HG03060 (cell line): ENCODE measurements at regions not wholly inside any gene's neighbourhood (a gene's known extent, or its start where the extent isn't known, plus 50 kb on each side); places are given as distances from the start of the nearest gene placed in this dataset.
A peak's percentile ranks its signal among the peaks of the same experiment; 100 is the strongest.

Experiments
- ATAC-seq: cut with Tn5 transposase; IDR thresholded peaks from one replicate; pipeline ENCODE4 v1.9.1; 2021; ENCODE audit warnings: low read depth, moderate number of reproducible peaks; ENCODE audit not compliant: unreplicated experiment

DNA sequence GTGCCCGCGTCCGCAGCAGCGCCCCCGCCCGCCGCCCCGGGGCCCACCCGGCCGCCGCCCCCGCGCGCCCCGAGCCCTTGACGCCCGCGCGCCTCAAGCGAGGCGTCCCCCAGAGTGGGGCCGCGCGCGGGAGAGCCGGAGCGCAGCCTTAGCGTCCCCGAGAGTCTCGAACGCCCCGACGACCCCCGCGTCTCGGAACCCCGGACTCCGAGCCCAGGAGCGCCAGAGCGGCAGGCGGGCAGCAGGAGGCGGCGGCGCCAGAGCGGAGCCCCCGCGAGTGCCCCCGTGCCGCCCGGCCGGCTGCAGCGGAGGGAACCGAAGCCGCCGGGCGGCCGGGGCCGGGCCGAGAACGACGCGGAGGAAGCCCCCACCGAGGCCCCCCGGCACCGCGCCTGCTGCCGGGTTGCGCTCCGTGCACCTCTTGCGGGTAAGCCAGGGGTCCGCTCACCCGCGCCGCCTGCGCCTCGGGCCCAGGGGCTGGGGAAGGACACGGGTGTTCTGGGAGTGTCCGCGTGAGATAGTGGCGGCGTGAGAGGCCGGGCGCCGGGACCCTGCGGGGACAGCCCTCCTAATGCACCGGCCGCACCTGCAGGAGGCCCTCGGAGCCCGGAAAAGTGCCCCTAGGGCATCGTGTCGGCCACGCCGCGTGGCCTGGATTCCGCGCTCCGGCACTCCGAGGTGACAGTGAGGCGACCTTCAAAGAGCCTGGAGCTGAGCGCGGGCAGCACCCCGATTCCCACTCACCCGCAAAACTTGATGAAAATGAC is 52.0 kb upstream of the ULK4 start:
- no peak for ATAC-seq

DNA sequence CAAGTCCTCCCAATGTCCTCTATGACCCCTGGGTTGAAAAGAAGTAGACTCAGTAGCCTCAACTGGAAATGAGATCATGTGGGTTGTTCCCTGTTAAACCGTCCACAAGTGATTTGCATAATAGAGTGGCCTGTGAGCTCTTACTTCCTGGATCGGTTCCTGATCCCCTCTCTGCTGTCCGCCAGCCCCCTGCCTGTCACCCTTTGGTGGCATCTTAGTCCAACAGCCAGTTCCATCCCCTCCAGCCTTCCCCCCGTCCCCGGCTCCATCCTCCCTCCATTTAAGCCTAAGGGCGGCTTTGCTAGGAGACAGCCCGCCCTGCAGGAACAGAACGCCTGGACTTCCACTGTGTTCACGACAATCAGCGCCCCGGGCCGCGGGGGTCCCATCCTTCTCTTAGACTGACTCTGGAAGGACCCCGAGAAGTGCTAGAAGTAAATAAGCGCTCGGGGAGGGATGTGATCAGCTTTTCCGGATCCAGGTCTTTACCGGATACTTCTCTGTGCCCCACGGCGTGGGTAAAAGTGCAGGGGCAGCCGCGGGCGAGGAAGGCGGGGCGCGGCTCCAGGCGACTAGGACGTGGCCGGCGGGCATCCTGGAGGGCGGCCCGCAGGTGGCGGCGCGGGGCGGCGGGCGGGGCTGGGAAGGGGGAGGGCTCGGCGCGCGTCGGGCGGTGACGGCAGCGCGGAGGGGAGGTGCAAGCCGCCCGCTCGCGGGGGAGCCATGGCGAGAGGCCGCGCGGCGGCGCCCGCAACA is 51.2 kb upstream of the ULK4 start:
- ATAC-seq: peak; percentile 65

DNA sequence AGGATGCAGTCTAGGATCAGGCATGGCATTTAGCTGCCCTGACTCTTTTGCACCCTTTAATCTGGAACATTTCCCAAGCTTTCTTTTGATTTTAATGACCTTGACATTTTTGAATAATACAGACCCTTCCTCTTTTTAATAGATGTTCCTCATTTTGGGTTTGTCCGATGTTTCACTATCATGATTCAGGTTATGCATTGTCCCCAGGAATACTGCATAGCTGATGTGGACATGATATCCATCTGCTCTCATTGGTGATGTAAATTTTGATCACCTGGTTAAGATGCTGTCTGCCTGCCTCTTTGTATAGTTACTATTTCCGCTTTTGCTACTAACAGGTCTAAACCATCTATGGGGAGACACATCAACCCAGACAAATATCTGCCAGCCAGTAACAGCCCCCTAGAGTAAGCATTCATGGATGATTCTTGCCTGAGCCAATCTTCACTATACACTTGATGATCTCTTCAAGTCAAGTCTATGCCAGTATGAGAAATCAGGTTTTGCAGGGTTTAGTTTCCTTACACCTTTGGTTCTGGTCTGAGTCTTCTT is 50.6 kb upstream of the ULK4 start:
- ATAC-seq: peak; percentile 26
